Stimulated activated CD4-positive, alpha-beta T cell treated with anti-CD3 and anti-CD28 coated beads, Interleukin-1b, Interleukin-23, amount 100 ng/mL, for 4 hours (primary cell): ENCODE measurements at regions not wholly inside any gene's neighbourhood (a gene's known extent, or its start where the extent isn't known, plus 50 kb on each side); places are given as distances from the start of the nearest gene placed in this dataset.
"Not testable (repeated sequence)": the region's sequence is repeated elsewhere in the genome, so short reads cannot be mapped to it uniquely, and the experiment has no call there.

Experiments
- DNase-seq, 2 donors: peaks; one replicate each; pipeline ENCODE4 v3.0.0-alpha.2; 2020; ENCODE audit warnings: low read depth in 2 of 2

DNA sequence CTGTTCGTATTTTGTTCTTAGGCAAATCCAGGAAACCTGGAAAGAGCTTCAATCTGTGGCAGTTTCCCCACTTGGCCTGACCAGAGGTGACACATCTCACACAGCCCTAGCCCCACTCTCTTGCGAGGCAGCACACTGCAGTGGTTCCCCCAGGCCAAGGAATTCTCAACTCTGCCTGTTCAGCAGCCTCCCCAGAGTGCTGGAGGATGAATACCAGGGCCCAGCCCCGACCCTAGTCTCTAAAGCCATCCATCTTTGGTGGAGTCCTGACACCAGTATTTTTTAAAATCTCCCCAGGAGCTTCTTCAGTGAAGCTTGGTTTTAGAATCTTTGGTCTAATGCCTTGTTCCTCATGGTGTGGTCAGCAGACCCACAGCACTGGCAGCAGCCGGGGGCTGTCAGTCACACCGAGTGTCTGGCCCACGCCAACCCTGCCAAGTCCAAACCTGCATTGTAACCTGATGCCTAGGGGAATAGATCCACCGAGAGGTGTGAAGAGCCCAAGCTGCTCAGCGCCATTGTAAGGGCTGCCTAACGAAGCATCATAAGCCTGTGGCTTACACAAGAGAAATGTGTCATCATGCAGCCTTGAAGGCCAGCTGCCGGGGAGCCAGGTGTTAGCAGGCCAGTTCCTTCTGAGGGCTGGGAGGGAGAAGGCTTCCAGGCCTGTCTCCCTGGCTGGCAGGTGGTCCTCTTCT, 428.7 kb upstream of the ID2 start:
- DNase-seq, result no peak

DNA sequence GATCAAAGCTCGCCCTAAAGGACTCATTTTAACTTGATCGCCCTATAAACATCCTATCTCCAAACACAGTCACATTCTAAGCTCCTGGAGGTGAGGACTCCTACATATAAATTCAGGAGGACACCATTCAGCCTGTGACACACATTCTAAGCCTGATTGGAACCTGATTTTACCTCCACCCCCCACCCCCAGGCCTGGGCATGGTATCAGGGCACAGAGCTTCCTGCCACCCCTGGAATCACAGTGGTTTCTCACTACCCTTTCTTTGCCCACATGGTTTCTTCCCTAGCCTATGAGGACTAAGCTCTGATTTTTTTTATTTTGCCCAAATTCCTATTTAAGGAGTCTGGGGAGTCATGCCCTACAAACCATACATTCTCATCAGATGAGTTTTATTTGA, 428.1 kb upstream of the ID2 start:
- no peak for DNase-seq

DNA sequence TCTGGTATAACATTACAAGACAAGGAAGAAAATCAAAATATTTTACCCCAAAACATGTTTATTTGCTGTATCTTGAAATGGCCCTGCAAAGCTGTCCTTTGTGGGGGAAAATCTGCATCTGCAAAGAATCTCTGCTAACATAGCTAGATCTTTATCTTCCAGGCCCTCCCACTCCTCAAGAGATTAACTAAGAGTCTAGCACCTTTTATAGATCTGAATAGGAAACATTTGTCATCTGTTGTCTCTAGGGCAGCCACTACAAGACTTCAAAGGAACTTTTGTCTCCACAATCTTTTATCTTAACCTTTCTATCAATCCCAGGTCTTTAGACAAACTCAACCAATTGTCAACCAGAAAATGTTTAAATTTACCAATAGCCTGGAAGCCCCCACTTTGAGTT, 427.6 kb upstream of the ID2 start:
- DNase-seq, result not testable (repeated sequence)

DNA sequence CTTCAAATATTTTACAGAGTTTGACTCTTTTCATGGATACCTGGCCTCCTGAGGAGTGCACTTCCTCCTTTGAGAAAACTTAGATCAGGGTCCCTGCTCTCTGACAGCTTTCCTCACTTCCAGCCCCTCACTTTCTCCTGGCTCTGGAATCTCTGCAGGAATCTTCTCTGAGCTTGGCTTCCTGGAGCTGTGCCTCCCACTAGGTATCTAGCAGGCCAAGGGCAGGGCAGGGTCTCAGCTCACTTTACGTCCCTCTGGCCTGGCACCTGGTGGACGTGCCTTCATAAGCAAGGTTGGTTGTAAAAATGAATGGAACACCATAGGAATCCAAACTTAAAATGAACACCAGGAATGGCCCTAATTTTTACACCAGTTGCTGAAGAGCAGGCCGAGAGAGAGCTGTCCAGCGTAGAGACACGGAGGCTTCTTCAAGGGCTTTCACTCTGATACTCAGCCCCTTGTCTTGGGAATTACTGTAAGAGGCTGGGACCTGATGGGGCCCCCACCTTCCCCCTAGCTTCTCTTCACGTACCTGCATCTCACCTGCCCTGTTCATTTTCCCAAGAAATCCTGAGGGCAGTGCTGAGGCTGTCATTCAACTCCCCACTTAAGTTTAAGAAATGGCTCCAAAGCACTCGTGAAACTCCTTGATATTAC, 426.9 kb upstream of the ID2 start:
- DNase-seq, result no peak

DNA sequence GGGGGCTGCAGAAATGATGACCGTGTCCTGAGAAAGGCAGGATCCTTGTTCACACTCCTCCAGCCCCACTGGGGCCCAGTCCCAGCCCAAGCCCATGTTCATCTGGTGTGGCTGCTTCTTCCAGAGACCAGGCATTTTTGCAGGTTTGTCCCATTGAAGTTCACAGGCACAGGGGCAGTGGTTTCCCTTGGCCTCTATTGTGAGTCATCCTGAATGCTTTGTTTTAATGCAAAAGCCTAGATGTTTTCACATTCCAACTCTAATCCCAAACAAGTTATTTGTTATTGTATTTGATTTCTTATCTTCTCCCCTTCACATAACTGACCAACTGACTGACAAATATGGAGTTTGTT, 426.4 kb upstream of the ID2 start:
- DNase-seq, result no peak

DNA sequence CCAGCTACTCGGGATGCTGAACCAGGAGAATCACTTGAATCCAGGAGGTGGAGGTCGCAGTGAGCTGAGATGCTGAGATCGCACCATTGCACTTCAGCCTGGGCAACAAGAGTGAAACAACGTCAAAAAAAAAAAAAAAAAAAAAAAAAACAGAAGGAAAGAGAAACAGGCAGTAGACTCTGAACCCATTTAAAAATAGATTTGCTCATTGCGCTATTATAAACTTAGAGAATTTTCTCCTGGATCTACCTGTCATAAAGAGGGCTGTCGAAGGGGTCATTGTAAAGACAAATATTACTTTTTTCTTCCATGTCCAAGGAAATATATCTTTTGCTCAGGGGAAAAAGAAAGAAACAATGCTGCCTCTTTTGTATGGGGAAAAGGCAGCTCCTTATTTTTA, 425.0 kb upstream of the ID2 start:
- no peak for DNase-seq

DNA sequence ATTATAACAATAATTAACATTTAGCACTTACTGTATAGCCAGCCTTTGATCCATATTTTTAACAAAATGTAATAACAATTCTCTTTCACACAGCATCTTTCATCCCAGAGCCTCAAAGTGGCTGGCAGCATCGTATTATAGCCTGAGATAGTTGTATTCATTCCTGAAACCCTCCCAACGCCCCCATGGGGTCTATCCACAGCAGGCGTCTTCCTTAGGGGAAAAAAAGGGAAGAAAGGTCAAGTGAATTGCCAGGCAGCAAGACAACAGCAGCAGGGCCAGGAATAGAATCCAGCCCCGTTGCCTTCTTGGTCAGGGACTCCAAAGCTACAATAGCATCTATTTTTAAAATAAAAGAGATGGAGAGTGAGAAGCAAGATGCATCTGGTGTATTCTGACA, 424.4 kb upstream of the ID2 start:
- DNase-seq, result no peak

DNA sequence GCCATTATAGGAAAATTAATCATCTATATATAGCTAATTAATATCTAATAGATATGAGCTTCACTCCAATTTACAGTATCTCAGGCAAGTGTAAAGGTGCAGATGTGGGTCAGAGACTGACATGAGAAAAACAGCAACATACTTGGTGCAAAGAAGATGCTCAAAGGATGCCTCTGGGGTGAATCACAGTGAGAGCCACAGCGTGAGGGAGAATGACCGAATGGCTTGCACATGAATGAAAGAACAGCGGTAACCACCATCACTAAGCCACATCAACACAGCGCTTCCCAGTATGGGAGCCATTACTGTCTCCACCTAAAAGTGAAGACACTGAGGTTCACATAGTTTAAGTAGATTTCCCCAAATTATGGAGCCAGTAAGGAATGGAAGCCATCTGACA, 423.4 kb upstream of the ID2 start:
- no peak for DNase-seq

DNA sequence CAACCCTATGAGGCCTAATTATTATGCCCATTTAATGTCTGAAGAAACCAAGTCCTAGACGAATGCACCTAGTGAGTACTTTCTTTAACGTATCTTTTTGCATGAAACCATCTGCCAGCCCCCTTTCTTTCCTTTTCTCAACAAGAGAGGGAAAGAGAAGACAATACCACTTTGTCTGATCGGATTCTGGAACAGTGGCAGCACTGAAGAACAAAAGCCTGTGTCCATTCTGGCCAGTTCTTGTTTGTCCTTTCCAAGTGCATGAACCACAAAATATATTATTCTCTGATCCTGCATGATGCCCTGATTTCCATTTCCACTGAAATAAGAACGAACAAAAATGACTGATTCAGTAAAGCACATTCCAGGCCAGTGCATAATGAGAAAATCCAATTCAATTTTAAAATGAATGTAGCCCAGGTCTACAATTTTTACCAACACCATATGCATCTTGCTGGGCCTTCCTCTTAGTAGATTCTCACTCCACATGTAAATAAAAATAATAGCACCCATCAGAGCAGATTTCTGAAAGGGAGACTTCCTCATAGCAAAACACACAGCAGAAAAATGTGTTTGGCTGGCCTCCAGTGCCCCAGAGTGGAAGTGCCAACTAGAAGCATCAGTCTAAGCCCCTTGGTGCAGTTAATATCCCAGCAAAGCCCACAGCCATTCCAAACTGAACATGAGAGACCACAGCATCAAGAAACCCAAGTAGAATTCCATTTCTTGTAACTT, 422.6 kb upstream of the ID2 start:
- no peak for DNase-seq

DNA sequence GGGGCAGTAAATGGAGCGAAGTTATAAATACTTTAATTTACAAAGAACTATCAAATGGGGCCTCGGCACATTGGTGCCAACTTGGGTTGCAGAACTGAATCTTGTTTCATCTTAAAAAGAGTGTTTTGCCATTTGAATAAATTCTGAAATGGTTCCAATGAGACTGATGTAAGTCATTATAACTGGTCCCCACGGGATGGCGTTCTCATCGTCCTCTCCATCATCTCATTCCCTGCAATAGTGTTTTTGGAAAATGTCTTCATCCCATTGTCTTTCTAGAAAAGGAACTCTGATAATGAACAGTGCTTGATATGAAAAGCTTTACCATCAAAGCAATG, 422.0 kb upstream of the ID2 start:
- DNase-seq, result no peak

DNA sequence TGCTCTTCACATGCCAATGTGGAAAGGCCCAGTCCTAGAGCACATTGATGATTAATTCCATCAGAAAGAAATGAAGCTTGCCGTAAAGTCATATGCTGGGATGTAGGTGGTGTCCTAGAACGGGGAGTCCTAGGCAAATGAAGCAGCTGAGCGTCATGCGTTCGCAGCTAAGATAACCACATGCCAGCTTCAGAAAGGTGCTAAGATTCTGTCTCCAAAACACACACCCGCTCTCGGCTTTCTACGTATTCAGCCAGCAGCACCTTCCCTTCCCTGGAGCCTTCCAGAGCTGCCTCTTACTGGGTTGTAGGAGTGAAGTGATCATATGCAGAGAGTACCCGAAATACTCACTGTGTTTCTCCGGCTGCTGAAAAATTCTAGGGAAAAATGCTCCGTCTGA, 421.6 kb upstream of the ID2 start:
- no peak for DNase-seq

DNA sequence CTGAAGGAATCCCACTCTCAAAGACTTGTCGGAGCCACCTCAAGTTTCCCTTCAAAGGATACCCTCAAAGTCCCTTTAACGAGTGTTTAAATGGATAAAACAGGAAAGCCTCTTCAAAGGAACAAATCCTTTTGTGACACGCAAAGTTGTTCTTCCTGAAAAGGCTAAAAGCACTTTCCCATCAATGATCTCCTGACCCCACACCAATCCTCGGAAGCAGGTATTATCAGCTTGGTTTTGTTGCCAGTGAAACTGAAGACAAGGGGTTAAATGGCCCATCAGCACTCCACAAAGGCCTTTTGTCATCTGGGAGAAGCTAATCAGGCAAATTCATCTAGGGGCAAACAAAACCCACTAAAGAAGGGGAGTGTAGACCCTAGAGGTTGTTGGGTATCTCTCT, 418.0 kb upstream of the ID2 start:
- DNase-seq, result no peak

DNA sequence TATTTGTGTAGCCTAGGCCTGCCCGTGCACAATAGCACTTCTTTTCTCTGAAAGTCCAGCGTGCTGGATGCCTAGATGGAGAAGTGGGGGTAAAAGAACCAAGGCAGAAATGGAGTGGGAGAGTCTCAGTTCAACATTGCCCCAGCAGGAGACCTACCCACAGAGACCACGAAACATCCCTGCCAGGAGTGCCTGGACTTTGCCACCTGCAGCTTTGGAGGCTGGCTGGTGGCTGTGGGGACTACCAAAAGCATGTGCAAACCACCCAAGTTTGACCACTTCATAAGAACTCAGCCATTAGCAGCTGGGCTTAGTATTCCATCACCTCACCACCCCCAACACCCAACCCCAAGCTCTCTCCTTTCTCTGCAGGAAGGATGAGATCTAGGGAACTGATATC, 416.9 kb upstream of the ID2 start:
- no peak for DNase-seq

DNA sequence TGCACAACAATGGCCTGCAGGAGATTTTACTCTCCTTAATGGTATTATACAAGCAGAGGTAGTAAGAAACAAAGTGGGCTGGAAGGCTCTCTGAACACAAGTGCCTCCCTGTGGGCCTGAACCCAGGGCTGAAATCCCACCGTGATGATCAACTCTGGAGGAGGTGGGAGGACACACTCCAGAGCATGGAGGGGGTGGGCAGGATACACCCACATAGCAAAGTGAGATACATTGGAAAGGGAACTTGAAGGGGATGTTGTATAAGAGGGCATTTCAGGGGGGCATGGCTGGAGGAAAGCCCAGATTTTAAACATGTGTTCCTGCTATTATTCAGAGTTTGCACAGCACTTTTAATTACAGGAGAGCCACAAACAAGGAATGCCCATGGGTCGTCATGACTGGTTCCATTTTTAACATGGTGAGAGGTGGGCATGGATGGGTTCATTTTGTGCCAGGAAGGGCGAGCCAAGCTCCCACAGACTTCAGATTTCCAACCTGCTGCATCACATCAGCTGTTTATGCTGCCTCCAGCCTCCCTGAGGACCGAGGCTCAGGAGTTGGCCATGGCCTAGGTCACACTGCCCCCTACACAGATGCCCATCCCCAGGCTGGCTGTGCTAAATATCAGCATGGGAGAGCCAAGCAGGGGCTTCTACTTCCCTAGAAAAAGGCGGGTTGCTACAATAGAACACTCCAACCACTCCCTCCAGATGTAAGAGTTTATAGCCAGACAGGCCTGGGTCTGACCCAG, 416.2 kb upstream of the ID2 start:
- no peak for DNase-seq

DNA sequence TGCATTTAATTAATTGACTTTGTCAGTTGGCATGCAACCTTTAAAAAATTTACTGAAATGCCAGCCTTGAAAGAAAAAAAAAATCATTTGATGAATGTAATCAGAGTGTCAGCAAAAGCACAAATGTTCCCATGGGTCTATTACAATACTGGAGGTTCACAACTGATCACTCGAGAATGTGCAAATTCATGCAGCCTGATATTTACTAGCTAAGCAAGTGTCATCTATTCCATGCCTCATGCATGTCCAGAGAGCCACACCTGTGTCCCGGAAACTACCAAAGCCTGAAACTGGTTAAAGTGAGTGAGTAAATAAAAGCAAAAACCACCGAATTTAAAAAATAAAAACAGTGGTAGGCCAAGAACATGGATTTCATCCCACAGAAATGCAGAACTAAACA, 415.3 kb upstream of the ID2 start:
- DNase-seq, result no peak

DNA sequence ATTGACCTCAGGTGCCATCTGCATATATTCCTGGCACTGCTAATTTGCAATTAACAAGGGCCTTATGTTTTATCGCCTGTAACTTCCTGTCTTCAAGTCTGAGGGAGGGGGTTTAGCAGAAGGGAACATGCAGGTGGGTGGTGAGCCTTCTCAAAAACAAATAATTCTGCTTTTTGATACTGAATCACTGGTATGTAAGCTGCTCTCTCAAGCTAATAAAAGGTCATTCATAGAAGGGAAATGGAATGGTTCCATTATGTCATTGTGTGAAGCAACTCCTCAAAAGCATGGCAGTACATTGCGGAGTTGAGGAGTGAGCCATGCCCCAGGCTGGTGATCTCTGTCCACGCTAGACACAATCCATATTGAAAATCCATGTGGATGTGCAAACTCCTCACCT, 414.8 kb upstream of the ID2 start:
- DNase-seq, result no peak

DNA sequence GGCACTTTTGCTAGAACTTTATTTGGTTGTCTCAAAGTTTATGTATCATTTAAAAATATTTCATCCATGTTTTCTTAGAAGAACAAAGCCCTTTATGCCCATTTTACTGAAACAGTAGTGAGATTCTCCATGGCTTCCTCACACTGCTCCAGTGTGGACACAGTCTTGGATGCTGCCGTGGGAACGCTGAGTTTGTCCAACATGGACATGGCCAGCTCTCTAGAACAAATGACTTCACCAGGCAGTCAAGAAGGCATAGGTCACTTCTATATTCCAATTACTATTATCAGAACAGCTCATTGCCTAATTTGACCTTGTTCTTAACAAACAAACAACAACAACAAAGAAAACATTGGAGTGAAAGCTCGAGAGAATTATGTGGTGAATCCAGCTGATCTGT, 414.1 kb upstream of the ID2 start:
- no peak for DNase-seq

DNA sequence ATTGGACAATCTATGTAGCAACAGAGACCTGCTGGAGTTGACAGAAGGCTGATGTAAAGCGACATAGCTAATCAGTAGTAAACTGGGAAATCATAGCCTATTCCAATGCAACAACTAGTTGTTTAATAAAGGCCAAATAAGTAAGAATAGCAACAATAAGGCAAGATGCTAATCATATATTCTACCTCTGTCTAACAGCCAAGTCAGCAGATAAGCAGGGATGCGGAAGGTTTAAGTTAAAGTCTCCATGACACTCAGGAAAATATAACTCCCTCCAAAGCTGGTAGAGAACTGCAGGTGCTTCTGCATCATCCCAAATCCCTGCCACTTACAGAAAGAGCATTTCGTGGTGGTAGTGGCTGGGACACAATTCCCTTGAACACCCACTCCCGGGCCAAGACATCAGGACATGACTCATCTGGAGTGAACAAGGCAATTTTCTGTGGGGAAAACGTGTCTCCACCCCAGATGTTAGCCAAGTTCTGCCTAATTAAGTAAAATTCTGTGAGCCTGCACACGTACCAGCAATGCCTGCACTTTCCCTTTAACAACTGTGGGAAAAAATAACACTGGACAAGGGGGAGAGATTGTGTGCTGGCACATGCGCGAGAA, 413.6 kb upstream of the ID2 start:
- DNase-seq, result no peak

DNA sequence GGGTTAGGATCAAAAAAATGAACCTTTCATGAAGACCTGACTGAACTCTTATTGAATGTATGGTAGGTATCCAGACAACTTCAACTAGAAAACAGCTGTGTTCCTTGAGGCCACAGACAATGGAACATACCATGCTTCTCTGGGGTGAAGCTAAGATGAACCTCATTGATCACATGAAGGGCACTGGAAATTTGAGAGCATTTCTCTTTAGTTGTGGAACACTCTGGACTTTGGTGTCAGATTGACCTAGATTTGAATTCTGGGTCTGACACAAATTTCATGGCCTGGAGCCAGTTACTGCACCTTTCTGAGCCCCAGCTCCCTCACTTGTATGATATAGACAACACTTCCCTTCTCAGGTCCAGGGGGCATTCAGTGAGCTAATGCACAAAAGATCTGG, 411.2 kb upstream of the ID2 start:
- no peak for DNase-seq

DNA sequence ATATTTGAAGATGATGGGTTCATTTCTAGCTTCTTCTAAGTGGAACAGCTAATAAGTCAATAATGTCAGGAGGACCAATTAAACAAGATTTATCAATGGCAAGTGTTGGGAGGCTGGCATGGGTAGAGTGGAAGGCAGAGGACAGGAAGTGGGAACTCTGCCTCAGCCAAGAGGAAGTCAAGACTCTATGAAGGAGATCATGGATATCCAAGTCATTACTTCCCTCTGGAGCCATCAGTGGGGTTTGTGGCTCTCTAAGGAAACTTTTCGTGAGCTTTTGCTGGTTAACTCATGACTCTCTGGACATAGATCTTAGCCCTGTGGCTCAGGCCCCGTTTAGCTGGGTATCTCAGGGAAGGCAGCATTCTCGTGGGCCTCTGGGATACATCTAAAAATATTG, 410.4 kb upstream of the ID2 start:
- no peak for DNase-seq

DNA sequence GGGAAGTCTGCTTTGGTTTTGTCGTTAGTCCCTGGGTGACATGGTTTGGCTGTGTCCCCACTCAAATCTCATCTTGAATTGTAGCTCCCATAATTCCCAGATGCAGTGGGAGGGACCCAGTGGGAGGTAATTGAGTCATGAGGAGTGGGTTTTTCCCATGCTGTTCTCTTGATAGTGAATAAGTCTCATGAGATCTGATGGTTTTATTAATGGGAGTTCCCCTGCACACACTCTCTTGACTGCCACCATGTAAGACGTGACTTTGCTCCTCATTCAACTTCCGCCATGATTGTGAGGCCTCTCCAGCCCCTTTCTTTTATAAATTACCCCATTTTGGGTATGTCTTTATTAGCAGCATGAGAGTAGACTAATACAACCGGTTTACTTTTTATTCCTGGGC, 405.8 kb upstream of the ID2 start:
- no peak for DNase-seq

DNA sequence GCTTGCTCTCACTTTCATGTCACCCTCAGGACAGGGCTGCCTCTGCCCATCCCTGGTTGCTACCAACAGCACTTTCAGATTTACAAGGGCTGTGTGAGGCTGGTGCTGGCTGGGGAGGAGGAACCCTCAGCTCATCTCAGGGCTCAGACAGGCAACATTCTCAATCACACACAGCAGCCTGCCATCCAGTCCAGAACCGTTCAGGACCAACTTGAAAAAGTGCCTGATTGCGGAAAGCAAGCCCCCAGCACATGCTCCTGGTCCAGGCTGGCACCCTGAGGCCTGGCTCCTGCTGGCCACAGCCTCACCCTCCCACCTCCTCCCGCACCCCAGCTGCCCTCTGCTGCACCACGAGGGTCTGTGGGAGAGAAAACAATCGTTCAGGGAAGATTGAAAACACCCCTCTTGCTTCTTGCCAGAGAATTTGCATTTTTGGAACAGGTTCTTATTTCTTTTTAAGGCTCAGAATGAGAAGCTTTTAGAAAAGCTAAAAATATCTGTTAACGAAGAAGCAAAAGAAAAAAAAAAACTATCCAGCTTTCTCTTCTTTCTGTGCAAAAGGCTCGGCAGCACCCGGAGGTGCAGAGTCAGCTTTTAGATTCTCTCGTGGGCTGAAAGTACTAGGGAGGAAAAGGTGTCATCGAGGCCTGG, 403.8 kb upstream of the ID2 start:
- DNase-seq, result no peak
